NCI-H146 (cell line): ENCODE measurements at regions not wholly inside any gene's neighbourhood (a gene's known extent, or its start where the extent isn't known, plus 50 kb on each side); places are given as distances from the start of the nearest gene placed in this dataset.
A peak's percentile ranks its signal among the peaks of the same experiment; 100 is the strongest.

ENCODE experiments used
- DNase-seq: peaks from one replicate; lab custom pipeline; 2025; lab: John Stamatoyannopoulos, UW

GRCh38 chr2:128726911-128727310, 408.2 kb upstream of the HS6ST1 start:
- DNase-seq, result no peak

GRCh38 chr2:128727404-128727803, 408.7 kb upstream of the HS6ST1 start:
- DNase-seq, result no peak

DNA sequence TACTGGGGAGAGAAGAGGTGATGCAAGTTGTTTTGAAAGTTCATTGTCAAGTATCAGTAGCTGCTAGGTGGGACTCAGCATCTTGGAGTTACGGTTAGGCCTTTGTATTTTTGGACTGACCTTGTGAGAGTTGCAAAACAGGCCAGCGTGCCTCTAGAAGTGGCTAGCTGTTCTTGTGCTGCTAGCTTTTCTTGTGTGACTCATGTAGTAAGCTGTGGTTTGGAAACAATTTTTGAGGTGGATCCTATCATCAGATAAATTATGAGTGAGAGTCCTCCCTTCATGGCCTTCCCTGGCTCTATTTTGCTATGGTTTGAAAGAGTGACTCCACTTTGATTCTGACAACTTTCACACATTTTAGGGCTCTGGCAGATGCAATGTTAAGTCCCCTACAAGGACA, 409.2 kb upstream of the HS6ST1 start:
- DNase-seq, result no peak

DNA sequence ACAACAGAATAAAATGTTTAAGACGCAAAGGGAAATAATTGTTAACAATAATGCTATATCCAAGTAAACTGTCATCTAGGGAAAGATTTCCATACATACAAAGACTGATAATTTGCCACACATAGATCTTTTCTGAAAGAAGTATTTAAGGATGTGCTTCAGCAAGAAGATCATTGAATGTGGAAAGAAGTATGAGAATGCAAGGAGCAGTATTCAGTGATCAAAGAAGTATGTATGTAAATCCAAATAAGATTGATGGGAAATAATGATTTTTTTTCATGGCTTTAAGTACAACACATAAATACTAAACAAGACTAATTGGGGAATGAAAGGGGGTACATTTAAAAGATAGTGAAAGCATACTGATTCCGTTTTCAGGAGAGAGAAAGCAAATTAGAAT, 410.4 kb upstream of the HS6ST1 start:
- no peak for DNase-seq

GRCh38 chr2:128731994-128732650, 413.5 kb upstream of the HS6ST1 start:
- no peak for DNase-seq

DNA sequence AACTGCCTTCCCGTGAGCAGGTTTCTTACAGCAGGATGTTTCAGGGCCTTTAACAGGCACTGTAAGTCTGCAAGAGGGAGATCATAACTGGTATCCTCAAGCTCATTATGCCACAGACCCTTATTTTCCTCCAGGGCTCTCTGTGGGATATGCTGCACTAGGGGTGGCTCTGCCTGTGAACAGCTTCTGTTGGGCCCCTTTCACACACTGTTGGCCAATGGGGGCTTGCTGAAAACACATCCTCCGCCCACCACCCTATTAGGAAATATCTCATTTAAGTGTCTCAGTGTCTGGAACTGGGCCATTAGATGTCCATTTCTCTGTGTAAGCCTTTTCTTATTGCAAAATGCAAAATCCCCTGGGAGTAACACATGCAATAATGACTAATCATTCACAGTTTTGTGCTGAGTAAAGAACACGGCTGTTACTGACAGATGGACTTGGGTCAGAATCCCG, 414.3 kb upstream of the HS6ST1 start:
- DNase-seq, result no peak

GRCh38 chr2:128733450-128733849, 414.8 kb upstream of the HS6ST1 start:
- DNase-seq, result no peak

GRCh38 chr2:128734521-128735295, 416.0 kb upstream of the HS6ST1 start:
- DNase-seq, result no peak

DNA sequence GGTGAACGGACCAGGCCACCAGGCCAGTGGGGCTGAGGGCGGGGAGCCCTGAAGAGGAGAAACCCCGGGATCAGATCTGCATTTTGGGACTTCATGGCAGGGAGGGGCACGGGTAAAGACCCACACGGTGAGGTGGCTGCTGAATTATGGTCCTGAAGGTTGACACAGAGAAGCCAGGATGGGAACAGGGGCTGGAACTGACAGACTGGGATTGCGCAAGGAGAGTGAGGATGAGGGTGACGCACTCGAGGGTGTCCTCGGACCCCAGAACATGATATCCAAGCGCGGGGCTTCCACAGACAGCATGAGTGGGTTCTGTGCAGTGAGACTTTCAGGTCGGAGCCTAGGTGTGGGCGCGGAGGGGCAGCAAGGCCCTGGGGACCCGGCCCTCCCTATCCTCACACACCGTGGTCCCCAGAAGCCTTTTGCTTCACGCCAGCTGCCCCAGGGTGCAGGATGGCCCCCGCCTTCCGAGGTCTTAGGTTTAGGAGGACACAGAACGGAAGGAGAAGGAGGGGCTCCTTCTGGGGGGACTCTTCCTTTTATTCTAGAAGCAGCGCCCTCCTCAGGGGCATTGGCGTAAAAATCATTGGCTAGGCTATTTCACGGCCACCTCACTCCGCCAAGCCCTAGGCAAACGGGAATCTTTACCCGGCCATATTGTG, 416.8 kb upstream of the HS6ST1 start:
- no peak for DNase-seq

GRCh38 chr2:128736046-128736688, 417.5 kb upstream of the HS6ST1 start:
- DNase-seq, result no peak

DNA sequence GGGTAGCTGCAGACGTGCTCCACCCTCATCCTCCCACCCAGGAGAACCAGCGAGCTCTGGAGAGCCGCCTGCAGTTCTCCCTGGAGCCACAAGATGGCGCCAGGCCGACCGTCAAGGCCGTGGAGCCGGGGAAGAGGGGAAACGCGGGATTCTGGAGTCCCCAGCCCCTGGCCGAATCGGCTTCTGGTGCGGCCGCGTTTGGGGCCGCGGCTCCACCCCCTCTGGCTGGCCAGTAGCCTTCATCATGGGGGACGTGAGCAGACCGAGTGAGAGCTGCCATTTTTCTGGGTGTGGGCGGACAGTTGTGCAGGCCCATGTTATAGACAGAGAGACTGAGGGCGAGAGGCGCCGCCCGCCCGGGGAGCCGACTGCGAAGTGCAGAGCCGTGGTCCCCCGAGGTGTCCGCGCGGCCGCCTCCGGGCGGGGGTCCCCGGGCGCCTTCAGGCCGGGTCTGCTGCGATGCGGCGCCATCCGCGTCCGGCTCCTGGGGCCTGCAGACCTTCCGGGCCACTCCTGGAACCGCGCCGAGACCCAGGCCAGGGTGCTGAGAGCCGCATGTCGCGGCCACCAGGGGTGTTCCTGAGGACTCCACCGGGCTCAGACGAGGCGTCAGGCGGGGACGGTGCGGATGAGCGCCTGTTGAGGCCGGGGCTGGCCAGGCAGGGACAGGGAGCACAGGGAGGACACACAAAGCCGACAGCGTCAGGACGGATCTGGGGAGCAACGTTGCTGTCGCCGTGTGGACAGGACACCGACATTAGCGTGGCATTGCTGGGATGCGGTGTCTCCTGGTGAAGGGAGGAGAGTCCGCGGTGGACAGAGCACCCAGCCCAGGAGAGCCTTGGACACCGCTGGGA, 418.2 kb upstream of the HS6ST1 start:
- peak; percentile 47 for DNase-seq

DNA sequence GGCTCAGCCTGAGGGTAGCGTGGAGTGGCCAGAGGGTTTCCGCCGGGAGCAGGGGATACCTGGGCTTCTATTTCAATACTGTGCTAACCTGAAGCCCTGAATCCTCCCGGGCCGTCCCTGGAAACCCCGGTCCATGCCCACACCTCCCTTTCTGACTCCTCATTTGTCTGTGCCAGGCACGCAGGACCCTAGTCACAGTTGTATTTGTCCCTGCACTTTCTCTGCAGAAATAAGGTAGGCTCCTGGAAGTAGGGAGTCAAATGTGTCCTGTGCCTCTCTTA, 418.8 kb upstream of the HS6ST1 start:
- no peak for DNase-seq

- no peak for DNase-seq
Measured at GRCh38 chr2:128738446-128739110, 419.9 kb upstream of the HS6ST1 start.

DNA sequence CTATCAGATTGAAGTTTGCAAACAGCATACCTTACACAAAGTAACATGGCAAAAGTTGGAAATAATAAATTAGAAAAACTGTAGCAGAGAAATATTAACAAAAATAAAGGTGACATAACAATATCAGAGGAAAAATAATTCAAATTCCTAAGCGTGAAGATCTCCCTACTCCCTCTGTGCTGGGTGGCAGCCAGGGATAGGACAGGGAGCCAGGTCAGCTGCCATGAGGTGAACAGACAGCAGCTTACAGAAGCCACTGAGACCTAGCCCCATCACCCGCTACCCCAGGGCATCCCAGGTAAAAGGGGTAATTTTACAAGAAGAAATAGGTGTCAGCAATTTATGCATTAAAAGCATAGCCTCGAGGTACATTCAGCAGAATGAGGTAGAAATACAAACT, 423.8 kb upstream of the HS6ST1 start:
- DNase-seq, result no peak

GRCh38 chr2:128745946-128746345, 427.3 kb upstream of the HS6ST1 start:
- DNase-seq, result no peak

DNA sequence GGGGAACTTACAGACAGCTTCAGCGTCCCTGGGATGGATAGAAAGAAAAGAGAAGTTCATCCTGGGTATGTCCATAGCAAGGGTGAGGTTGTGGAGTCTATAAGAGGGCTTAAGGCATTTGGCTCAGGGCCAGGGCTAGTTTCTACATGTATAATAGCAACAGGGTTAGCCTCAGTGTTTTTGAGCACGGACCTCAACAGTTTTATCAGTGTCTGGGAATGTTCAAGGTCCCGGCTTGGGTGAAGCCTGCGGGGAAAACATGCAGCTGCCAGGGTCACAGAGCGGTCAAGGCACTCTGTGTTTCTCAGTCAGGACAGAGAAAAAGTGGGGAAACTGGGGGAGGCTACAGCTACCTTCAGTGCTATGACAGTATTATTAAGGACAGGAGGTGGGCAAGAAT, 427.7 kb upstream of the HS6ST1 start:
- no peak for DNase-seq

GRCh38 chr2:128748336-128748735, 429.7 kb upstream of the HS6ST1 start:
- DNase-seq, result no peak

DNA sequence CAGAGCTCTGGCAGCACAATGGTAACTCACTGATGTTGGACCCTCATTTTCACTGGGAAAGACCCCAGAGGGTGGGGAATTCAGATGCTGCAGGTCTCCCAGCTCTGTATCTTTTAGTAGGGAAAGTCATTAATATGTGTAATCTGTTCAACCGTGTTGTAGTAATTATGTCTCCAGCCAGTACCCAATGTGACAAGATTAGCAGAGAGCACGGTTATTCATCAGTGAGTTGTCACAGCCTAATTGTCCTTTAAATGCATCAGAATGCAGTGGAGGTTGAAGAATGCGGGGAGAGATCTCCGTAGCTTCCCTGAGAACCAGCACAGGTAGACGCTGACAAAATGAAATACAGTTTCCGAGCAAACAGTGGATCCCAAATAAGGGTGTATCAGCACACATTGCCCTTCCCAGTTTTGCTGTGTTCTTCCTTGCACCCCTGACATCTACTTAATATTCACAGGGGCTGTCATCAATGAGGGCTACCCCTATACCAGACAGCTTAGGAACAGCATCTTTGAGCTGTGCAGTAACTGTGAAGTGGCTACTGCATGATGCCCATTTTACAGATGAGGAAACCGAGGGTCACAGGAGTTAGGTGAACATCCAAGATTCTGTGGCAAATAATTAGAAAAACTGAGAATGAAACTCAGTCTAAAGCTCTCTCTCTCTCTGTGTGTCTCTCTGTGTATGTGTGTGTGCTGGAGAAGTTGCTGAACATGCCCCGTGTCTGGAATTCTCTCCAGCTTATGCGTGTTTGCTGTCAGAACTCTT, 430.4 kb upstream of the HS6ST1 start:
- no peak for DNase-seq

DNA sequence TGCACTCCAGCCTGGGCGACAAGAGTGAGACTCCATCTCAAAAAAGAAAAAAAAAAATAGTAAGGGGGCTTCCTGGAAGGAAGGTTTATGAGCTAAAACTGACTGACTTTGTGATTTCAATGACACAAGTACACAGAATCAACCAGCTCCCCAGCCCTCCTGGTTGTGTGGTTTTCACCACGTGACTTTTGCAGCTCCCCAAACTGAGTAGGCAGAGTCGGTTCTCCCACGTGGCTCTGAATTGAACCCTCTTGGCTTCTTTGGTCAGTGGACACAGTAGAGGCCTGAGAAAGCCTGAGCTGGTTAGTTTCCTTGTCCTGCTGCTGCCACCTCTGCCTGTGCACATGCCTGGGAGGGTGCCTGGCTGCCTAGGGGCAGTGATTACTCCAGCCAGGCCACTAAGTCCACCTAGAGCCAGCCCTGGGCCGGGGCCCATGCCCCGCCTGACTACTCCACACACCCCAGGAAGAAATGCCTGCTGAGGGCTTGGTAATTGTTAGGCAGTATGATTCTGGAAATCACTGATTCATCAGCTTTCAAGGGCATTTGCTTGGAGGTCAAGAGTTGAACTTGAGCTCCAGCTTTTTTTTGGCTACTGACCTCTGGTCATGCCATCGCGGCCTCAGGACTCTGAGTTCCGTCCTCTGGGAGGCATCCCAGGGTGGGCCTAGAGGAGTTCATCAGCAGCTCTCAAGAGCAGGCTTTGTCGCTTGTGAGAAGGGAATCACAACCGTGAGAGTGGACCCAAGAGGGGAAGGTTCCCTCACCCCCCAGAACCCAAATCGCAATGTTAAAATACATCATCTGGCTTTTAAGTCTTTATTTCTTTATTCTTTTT, 431.9 kb upstream of the HS6ST1 start:
- DNase-seq, result no peak

DNA sequence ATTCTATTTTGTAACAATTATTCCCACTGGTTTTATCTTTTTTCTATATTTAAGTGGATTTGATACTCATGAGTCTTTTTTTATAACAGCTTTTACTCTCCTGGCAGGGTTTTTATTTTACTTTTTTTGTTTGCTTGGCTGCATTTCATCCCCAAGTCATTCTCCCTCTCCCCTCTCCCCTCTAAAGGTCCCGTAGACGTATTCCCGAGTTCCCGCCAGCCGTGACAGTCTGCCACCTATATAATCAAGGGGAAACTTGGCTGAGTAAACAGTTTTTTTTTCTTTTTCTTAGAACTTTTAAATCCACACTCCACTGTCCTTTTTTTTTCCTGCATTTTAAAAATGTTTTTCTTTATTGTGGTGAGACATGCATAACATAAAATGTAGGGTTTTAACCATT, 433.1 kb upstream of the HS6ST1 start:
- DNase-seq, result no peak
